Ovary (tissue), 3 donors: ENCODE measurements at regions not wholly inside any gene's neighbourhood (a gene's known extent, or its start where the extent isn't known, plus 50 kb on each side); places are given as distances from the start of the nearest gene placed in this dataset.

Experiments
- CTCF ChIP-seq, 3 donors: fragments of 450-650 bp in 2 of 3; fragments of 200-600 bp in 1 of 3; IDR thresholded peaks; one replicate each; pipeline versions ENCODE4 v1.5.1 to v1.8.0; 2016 to 2022; ENCODE audit warnings: antibody characterized with exemption in 3 of 3, mild to moderate bottlenecking in 1 of 3
- EP300 ChIP-seq: sonication (generic); formaldehyde crosslinking; IDR thresholded peaks from one replicate; pipeline ENCODE4 v1.6.1; 2017; ENCODE audit warnings: antibody characterized with exemption
- POLR2A ChIP-seq: fragments of 450-650 bp; IDR thresholded peaks from one replicate; pipeline ENCODE4 v1.6.1; 2017; ENCODE audit warnings: antibody characterized with exemption, mild to moderate bottlenecking, moderate library complexity
- donor health status: DM: no; HTN: no; CAD: no.

DNA sequence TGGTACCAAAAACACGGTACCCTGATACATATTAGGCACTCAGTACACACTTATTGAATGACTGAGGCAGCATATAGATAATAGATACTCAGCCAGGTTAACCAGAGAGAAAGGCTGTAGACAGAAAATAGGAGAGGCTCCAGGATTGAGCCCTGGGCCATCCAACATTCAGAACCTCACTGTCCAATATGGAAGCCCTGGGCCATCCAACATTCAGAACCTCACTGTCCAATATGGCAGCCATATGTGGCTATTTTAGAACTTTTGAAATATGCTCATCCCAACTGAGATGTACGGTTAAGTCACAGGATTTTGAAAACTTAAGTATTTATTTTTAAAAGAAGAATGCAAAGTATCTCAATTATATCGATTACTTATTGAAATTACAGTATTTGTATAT, 142.5 kb upstream of the ID4 start:
- TF ChIP-seq CTCF (IDR thresholded peaks at IDR 0.05) (no peak), POLR2A (no peak), EP300 (no peak)
